T-helper 2 cell (primary cell): ENCODE measurements at regions not wholly inside any gene's neighbourhood (a gene's known extent, or its start where the extent isn't known, plus 50 kb on each side); places are given as distances from the start of the nearest gene placed in this dataset.
A peak's percentile ranks its signal among the peaks of the same experiment; 100 is the strongest.

Experiments used
- DNase-seq, 5 experiments: peaks; one replicate each; pipeline versions ENCODE4 v3.0.0 to v3.0.0-alpha.2; 2012 to 2022

GRCh38 chr6:11292594-11293236, 60.2 kb upstream of the NEDD9 start:
- DNase-seq, result no peak

- no peak for DNase-seq
These were observed 59.6 kb upstream of the NEDD9 start for GRCh38 chr6:11292091-11292490.

GRCh38 chr6:11291582-11291981, 59.1 kb upstream of the NEDD9 start:
- peak in 1 of 5 experiments; percentile 57 for DNase-seq

GRCh38 chr6:11290027-11290426, 57.6 kb upstream of the NEDD9 start:
- no peak for DNase-seq

- DNase-seq, result no peak
These were observed 55.6 kb upstream of the NEDD9 start for GRCh38 chr6:11288065-11288464.

GRCh38 chr6:11284996-11285395, 52.5 kb upstream of the NEDD9 start:
- no peak for DNase-seq

- no peak for DNase-seq
These were observed 51.2 kb upstream of the NEDD9 start for GRCh38 chr6:11283629-11284028.

- no peak for DNase-seq
These were observed 50.4 kb upstream of the NEDD9 start for GRCh38 chr6:11282875-11283274.
